ENCODE measurements at regions not wholly inside any gene's neighbourhood (a gene's known extent, or its start where the extent isn't known, plus 50 kb on each side); places are given as distances from the start of the nearest gene placed in this dataset.

DNA sequence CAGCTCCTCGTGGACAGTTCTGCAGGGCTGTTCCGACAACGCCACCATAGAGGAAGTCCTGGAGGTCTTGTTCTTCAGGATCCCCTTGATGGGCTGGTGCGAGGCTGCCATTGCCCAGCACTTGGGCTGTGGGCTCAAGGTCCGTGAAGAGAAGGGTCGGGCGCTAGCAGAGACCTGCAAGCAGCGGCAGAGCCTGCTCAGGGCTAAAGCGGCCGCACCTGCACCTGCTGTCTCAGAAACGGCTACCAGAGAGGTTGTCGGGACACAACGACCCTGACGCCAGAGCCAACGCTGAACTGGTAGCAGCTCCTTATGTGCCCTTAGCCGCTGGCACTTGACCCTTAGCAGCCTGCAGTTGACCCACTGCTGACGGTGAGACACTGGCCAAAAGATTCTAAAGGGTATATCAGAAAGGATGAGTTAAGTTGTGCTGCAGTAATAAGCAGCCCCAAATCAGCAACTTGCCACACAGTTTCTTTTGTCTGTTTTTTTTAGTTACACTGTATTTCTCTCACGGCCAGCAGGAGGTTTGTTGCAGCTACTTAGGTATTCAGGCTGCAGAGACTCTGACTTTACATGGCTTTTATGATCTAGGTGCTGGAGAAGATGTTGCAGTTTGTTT is 55.5 kb upstream of the ST6GAL2 start:
- no peak for DNase-seq
- TF ChIP-seq GATA1 (IDR thresholded peaks at IDR 0.05; ENCODE audit: low read depth, low read length): no peak
- no peak for TF ChIP-seq POLR2A (IDR thresholded peaks at IDR 0.05; ENCODE audit: low read length)

- DNase-seq: no peak
- TF ChIP-seq POLR2A (IDR thresholded peaks at IDR 0.05; ENCODE audit: low read length): no peak
- TF ChIP-seq GATA1 (IDR thresholded peaks at IDR 0.05; ENCODE audit: low read depth, low read length): no peak
These were observed 57.7 kb upstream of the ST6GAL2 start for GRCh38 chr2:106943468-106944200.

DNA sequence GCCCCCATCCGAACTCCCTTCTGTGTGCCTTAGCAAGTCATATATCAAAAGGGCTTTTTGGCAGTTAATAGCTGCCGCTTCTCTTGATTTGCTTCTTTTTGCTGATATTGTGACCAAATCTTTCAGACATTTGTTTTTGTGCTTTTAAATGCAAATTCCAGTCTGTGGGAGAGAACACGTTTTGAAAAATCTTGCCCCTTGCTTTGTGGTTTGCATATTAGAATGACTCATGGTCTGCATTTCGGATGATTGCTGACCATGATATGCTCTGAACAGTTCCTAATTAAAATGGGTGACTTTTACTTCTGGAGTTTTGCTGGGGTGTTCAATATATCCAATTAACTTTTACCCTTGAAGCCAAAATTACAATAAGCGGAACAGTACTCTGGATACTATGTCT is 58.2 kb upstream of the ST6GAL2 start:
- TF ChIP-seq GATA1 (IDR thresholded peaks at IDR 0.05; ENCODE audit: low read depth, low read length): no peak
- no peak for TF ChIP-seq POLR2A (IDR thresholded peaks at IDR 0.05; ENCODE audit: low read length)
- no peak for DNase-seq

- DNase-seq: no peak
- no peak for TF ChIP-seq GATA1 (IDR thresholded peaks at IDR 0.05; ENCODE audit: low read depth, low read length)
These were observed 62.6 kb upstream of the ST6GAL2 start for GRCh38 chr2:106948540-106948939.

- no peak for DNase-seq
- no peak for TF ChIP-seq GATA1 (IDR thresholded peaks at IDR 0.05; ENCODE audit: low read depth, low read length)
- TF ChIP-seq POLR2A (IDR thresholded peaks at IDR 0.05; ENCODE audit: low read length): no peak
These were observed 67.3 kb upstream of the ST6GAL2 start for GRCh38 chr2:106953236-106953635.

- TF ChIP-seq GATA1 (IDR thresholded peaks at IDR 0.05; ENCODE audit: low read depth, low read length): no peak
- no peak for TF ChIP-seq POLR2A (IDR thresholded peaks at IDR 0.05; ENCODE audit: low read length)
These were observed 67.8 kb upstream of the ST6GAL2 start for GRCh38 chr2:106953779-106954178.

DNA sequence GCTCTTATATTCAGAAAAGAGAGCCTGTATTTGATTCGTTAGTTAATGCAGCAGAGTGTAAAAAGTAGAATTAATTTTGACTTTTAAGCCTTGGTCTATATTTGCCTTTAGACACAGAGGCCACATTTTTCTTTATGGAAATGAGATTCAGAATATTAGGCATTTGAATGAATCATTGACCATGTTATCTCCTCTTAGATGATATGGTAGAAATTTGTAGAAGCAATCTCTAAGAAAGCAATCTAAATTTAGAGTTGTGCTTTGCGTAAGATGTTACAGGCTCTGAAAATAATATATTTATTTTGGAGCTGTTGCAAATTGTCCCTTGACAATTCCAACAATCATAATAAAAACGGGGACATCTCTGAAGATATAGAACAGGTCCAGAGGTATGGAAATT is 68.3 kb upstream of the ST6GAL2 start:
- no peak for DNase-seq
- TF ChIP-seq POLR2A (IDR thresholded peaks at IDR 0.05; ENCODE audit: low read length) (no peak), GATA1 (IDR thresholded peaks at IDR 0.05; ENCODE audit: low read depth, low read length) (no peak)

More at GRCh38 chr2:106953779-106954178, 67.8 kb upstream of the ST6GAL2 start:
- DNase-seq: no peak

- DNase-seq: no peak
- TF ChIP-seq POLR2A (IDR thresholded peaks at IDR 0.05; ENCODE audit: low read length) (no peak), GATA1 (IDR thresholded peaks at IDR 0.05; ENCODE audit: low read depth, low read length) (no peak)
These were observed 70.4 kb upstream of the ST6GAL2 start for GRCh38 chr2:106956416-106956815.

DNA sequence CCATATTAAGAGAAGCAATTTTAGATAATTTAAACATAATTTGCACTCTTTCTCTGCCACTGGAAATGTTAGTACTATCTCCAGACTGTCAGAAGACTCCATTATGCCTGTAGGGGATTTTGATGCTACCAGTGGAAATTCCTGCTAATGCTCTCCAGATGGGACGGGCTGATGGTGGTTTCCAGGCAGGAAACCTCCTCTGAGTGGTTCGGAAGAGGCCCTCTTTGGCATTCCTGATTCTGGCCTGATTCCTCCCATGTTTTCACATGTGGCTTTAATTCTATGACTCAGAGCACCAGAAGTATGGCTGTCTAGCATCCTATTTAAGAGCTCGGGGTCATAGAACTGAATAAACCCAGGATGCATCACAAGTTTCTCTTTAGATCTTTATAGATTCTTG is 70.9 kb upstream of the ST6GAL2 start:
- DNase-seq: no peak
- TF ChIP-seq GATA1 (IDR thresholded peaks at IDR 0.05; ENCODE audit: low read depth, low read length) (no peak), POLR2A (IDR thresholded peaks at IDR 0.05; ENCODE audit: low read length) (no peak)

- no peak for TF ChIP-seq GATA1 (IDR thresholded peaks at IDR 0.05; ENCODE audit: low read depth, low read length)
- no peak for TF ChIP-seq POLR2A (IDR thresholded peaks at IDR 0.05; ENCODE audit: low read length)
- no peak for DNase-seq
These were observed 74.2 kb upstream of the ST6GAL2 start for GRCh38 chr2:106959975-106960682.

GRCh38 chr2:106960683-106961161 is 74.8 kb upstream of the ST6GAL2 start:
- DNase-seq: no peak
- TF ChIP-seq GATA1 (IDR thresholded peaks at IDR 0.05; ENCODE audit: low read depth, low read length): no peak
- no peak for TF ChIP-seq POLR2A (IDR thresholded peaks at IDR 0.05; ENCODE audit: low read length)

GRCh38 chr2:106961328-106961727 is 75.4 kb upstream of the ST6GAL2 start:
- no peak for DNase-seq
- TF ChIP-seq GATA1 (IDR thresholded peaks at IDR 0.05; ENCODE audit: low read depth, low read length): no peak
- no peak for TF ChIP-seq POLR2A (IDR thresholded peaks at IDR 0.05; ENCODE audit: low read length)

GRCh38 chr2:106963156-106963555 is 77.2 kb upstream of the ST6GAL2 start:
- no peak for TF ChIP-seq GATA1 (IDR thresholded peaks at IDR 0.05; ENCODE audit: low read depth, low read length)
- TF ChIP-seq POLR2A (IDR thresholded peaks at IDR 0.05; ENCODE audit: low read length): no peak
- no peak for DNase-seq

- TF ChIP-seq GATA1 (IDR thresholded peaks at IDR 0.05; ENCODE audit: low read depth, low read length) (no peak), POLR2A (IDR thresholded peaks at IDR 0.05; ENCODE audit: low read length) (no peak)
- DNase-seq: no peak
These were observed 77.9 kb upstream of the ST6GAL2 start for GRCh38 chr2:106963893-106964292.

All from erythroblast (primary cell).